ENCODE measurements at regions not wholly inside any gene's neighbourhood (a gene's known extent, or its start where the extent isn't known, plus 50 kb on each side); places are given as distances from the start of the nearest gene placed in this dataset.

- no peak for DNase-seq
Observed at GRCh38 chr12:73362666-73363065, 1090.5 kb downstream of the TRHDE start.

- no peak for DNase-seq
Observed at GRCh38 chr12:73372856-73373255, 1100.7 kb downstream of the TRHDE start.

GRCh38 chr12:73374360-73374759 lies 1102.2 kb downstream of the TRHDE start:
- DNase-seq: no peak

- no peak for DNase-seq
Observed at GRCh38 chr12:73383584-73384222, 1111.5 kb downstream of the TRHDE start.

GRCh38 chr12:73384592-73384991 lies 1112.4 kb downstream of the TRHDE start:
- DNase-seq: no peak

GRCh38 chr12:73390261-73390660 lies 1118.1 kb downstream of the TRHDE start:
- DNase-seq: no peak

GRCh38 chr12:73413051-73413450 lies 1124.6 kb upstream of the ATXN7L3B start:
- DNase-seq: no peak

- DNase-seq: no peak
Observed at GRCh38 chr12:73413974-73414373, 1123.7 kb upstream of the ATXN7L3B start.

GRCh38 chr12:73414926-73415325 lies 1122.7 kb upstream of the ATXN7L3B start:
- DNase-seq: no peak

- no peak for DNase-seq
Observed at GRCh38 chr12:73418541-73418940, 1119.1 kb upstream of the ATXN7L3B start.

- DNase-seq: peak in 1 of 5 experiments; percentile 2
Observed at GRCh38 chr12:73421832-73422231, 1115.8 kb upstream of the ATXN7L3B start.

GRCh38 chr12:73424484-73424883 lies 1113.2 kb upstream of the ATXN7L3B start:
- no peak for DNase-seq

GRCh38 chr12:73445658-73446324 lies 1091.8 kb upstream of the ATXN7L3B start:
- no peak for DNase-seq

GRCh38 chr12:73452672-73453469 lies 1084.8 kb upstream of the ATXN7L3B start:
- no peak for DNase-seq

- DNase-seq: no peak
Observed at GRCh38 chr12:73460212-73460611, 1077.4 kb upstream of the ATXN7L3B start.

GRCh38 chr12:73465106-73465505 lies 1072.5 kb upstream of the ATXN7L3B start:
- no peak for DNase-seq

- DNase-seq: no peak
Observed at GRCh38 chr12:73486256-73486655, 1051.4 kb upstream of the ATXN7L3B start.

GRCh38 chr12:73506611-73507010 lies 1031.0 kb upstream of the ATXN7L3B start:
- no peak for DNase-seq

GRCh38 chr12:73514672-73515071 lies 1023.0 kb upstream of the ATXN7L3B start:
- no peak for DNase-seq

- no peak for DNase-seq
Observed at GRCh38 chr12:73517859-73518258, 1019.8 kb upstream of the ATXN7L3B start.

GRCh38 chr12:73529231-73529630 lies 1008.4 kb upstream of the ATXN7L3B start:
- no peak for DNase-seq

- DNase-seq: no peak
Observed at GRCh38 chr12:73529954-73530353, 1007.7 kb upstream of the ATXN7L3B start.

GRCh38 chr12:73531752-73532151 lies 1005.9 kb upstream of the ATXN7L3B start:
- no peak for DNase-seq

GRCh38 chr12:73547421-73547820 lies 990.2 kb upstream of the ATXN7L3B start:
- DNase-seq: no peak
